HEK293T (cell line): ENCODE measurements at regions not wholly inside any gene's neighbourhood (a gene's known extent, or its start where the extent isn't known, plus 50 kb on each side); places are given as distances from the start of the nearest gene placed in this dataset.

Experiments
- CTCF ChIA-PET: fragments of 350-600 bp; formaldehyde crosslinking; extraction: SDS; loops from one replicate; lab custom pipeline; 2021; ENCODE audit warnings: antibody characterized with exemption, inconsistent platforms; lab: Yijun Ruan, JAX
- POLR2A ChIA-PET: fragments of 350-600 bp; formaldehyde crosslinking; extraction: SDS; loops from one replicate; lab custom pipeline; 2020; ENCODE audit warnings: antibody characterized with exemption, inconsistent platforms; lab: Yijun Ruan, JAX
- DNase-seq: peaks from one replicate; pipeline ENCODE4 v3.0.0; 2012; ENCODE audit warnings: mixed read lengths; ENCODE audit errors: extremely low spot score
- ARNT ChIP-seq: fragments of 450-650 bp; IDR thresholded peaks from 2 replicates; pipeline ENCODE4 v1.6.1; 2017; ENCODE audit warnings: mild to moderate bottlenecking
- BHLHE40 ChIP-seq: fragments of 450-650 bp; IDR thresholded peaks from 2 replicates; pipeline ENCODE4 v1.6.1; 2016; ENCODE audit warnings: mild to moderate bottlenecking, moderate library complexity, borderline replicate concordance
- CTBP1 ChIP-seq: fragments of 450-650 bp; IDR thresholded peaks from 2 replicates; pipeline ENCODE4 v1.6.1; 2016; ENCODE audit warnings: borderline replicate concordance
- ELF4 ChIP-seq: fragments of 450-650 bp; IDR thresholded peaks from 2 replicates; pipeline ENCODE4 v1.6.1; 2017; ENCODE audit warnings: antibody characterized with exemption
- FOXA1 ChIP-seq: fragments of 450-650 bp; IDR thresholded peaks from 2 replicates; pipeline ENCODE4 v1.6.1; 2016; ENCODE audit warnings: mild to moderate bottlenecking
- FOXK2 ChIP-seq: fragments of 450-650 bp; IDR thresholded peaks from 2 replicates; pipeline ENCODE4 v1.6.1; 2016; ENCODE audit warnings: mild to moderate bottlenecking
- FOXM1 ChIP-seq: fragments of 450-650 bp; IDR thresholded peaks from 2 replicates; pipeline ENCODE4 v1.6.1; 2017; ENCODE audit warnings: mild to moderate bottlenecking, borderline replicate concordance
- HDGF ChIP-seq: fragments of 450-650 bp; IDR thresholded peaks from 2 replicates; pipeline ENCODE4 v1.6.1; 2017; ENCODE audit warnings: antibody characterized with exemption, borderline replicate concordance
- L3MBTL2 ChIP-seq: fragments of 450-650 bp; conservative IDR thresholded peaks from 2 replicates; pipeline ENCODE4 v1.6.1; 2016; ENCODE audit warnings: mild to moderate bottlenecking
- LEF1 ChIP-seq: fragments of 450-650 bp; IDR thresholded peaks from 2 replicates; pipeline ENCODE4 v1.6.1; 2017; ENCODE audit warnings: mild to moderate bottlenecking, borderline replicate concordance
- NFRKB ChIP-seq: fragments of 450-650 bp; IDR thresholded peaks from 2 replicates; pipeline ENCODE4 v1.6.1; 2016; ENCODE audit warnings: mild to moderate bottlenecking, moderate library complexity
- PKNOX1 ChIP-seq: fragments of 450-650 bp; IDR thresholded peaks from 2 replicates; pipeline ENCODE4 v1.6.1; 2016
- SP1 ChIP-seq: fragments of 450-650 bp; IDR thresholded peaks from 2 replicates; pipeline ENCODE4 v1.6.1; 2017
- SUZ12 ChIP-seq: fragments of 450-650 bp; IDR thresholded peaks from 2 replicates; pipeline ENCODE4 v1.6.1; 2016; ENCODE audit warnings: mild to moderate bottlenecking
- TARDBP ChIP-seq: fragments of 450-650 bp; IDR thresholded peaks from 2 replicates; pipeline ENCODE4 v1.6.1; 2016
- ZNF384 ChIP-seq: fragments of 450-650 bp; IDR thresholded peaks from 2 replicates; pipeline ENCODE4 v1.6.1; 2016

- ChIA-PET CTCF (no interaction called here), POLR2A (no interaction called here)
- no peak for DNase-seq
- TF ChIP-seq SP1: no peak
- TF ChIP-seq FOXA1: no peak
- TF ChIP-seq BHLHE40: no peak
- no peak for TF ChIP-seq ARNT
- TF ChIP-seq TARDBP: no peak
- TF ChIP-seq ZNF384: no peak
- no peak for TF ChIP-seq FOXK2
- TF ChIP-seq FOXM1: no peak
- TF ChIP-seq HDGF: no peak
- TF ChIP-seq CTBP1: no peak
- TF ChIP-seq NFRKB: no peak
- no peak for TF ChIP-seq LEF1
- no peak for TF ChIP-seq SUZ12
- no peak for TF ChIP-seq PKNOX1
- no peak for TF ChIP-seq L3MBTL2
- no peak for TF ChIP-seq ELF4
Measured at GRCh38 chr22:47250995-47251765, 488.7 kb downstream of the TBC1D22A start.

GRCh38 chr22:47249370-47249928 is 487.0 kb downstream of the TBC1D22A start:
- DNase-seq: no peak
- ChIA-PET CTCF (no interaction called here), POLR2A (no interaction called here)
- TF ChIP-seq FOXK2: no peak
- TF ChIP-seq FOXA1: no peak
- no peak for TF ChIP-seq TARDBP
- TF ChIP-seq LEF1: no peak
- no peak for TF ChIP-seq SP1
- TF ChIP-seq ZNF384: no peak
- TF ChIP-seq BHLHE40: no peak
- no peak for TF ChIP-seq PKNOX1
- no peak for TF ChIP-seq ELF4
- no peak for TF ChIP-seq L3MBTL2
- no peak for TF ChIP-seq HDGF
- no peak for TF ChIP-seq NFRKB
- TF ChIP-seq FOXM1: no peak
- TF ChIP-seq CTBP1: no peak
- TF ChIP-seq ARNT: no peak
- no peak for TF ChIP-seq SUZ12

- no peak for TF ChIP-seq FOXK2
- TF ChIP-seq NFRKB: no peak
- TF ChIP-seq FOXM1: no peak
- no peak for TF ChIP-seq LEF1
- TF ChIP-seq ELF4: no peak
- TF ChIP-seq ARNT: no peak
- no peak for TF ChIP-seq CTBP1
- TF ChIP-seq SUZ12: no peak
- TF ChIP-seq L3MBTL2: no peak
- no peak for TF ChIP-seq ZNF384
- no peak for TF ChIP-seq BHLHE40
- TF ChIP-seq FOXA1: no peak
- TF ChIP-seq SP1: no peak
- TF ChIP-seq TARDBP: no peak
- no peak for TF ChIP-seq PKNOX1
- no peak for TF ChIP-seq HDGF
- ChIA-PET CTCF (no interaction called here), POLR2A (no interaction called here)
- no peak for DNase-seq
Measured at GRCh38 chr22:47248925-47249324, 486.5 kb downstream of the TBC1D22A start.

- CTCF ChIA-PET: no interaction called here
- no peak for TF ChIP-seq CTBP1
- no peak for TF ChIP-seq FOXM1
- TF ChIP-seq ARNT: no peak
- TF ChIP-seq ZNF384: no peak
- no peak for TF ChIP-seq SUZ12
- TF ChIP-seq PKNOX1: no peak
- no peak for TF ChIP-seq NFRKB
- no peak for TF ChIP-seq LEF1
- TF ChIP-seq L3MBTL2: no peak
- no peak for TF ChIP-seq SP1
- no peak for TF ChIP-seq FOXA1
- no peak for TF ChIP-seq ELF4
- TF ChIP-seq FOXK2: no peak
- no peak for TF ChIP-seq TARDBP
- no peak for TF ChIP-seq HDGF
- no peak for TF ChIP-seq BHLHE40
Measured at GRCh38 chr22:47247579-47248240, 485.3 kb downstream of the TBC1D22A start.

GRCh38 chr22:47245786-47246185 is 483.3 kb downstream of the TBC1D22A start:
- no peak for TF ChIP-seq CTBP1
- TF ChIP-seq LEF1: no peak
- no peak for TF ChIP-seq ARNT
- TF ChIP-seq HDGF: no peak
- no peak for TF ChIP-seq TARDBP
- no peak for TF ChIP-seq SUZ12
- POLR2A ChIA-PET: no interaction called here
- no peak for DNase-seq
- CTCF ChIA-PET: no interaction called here

More at GRCh38 chr22:47247579-47248240, 485.3 kb downstream of the TBC1D22A start:
- POLR2A ChIA-PET: no interaction called here
- DNase-seq: no peak
